ENCODE measurements at regions not wholly inside any gene's neighbourhood (a gene's known extent, or its start where the extent isn't known, plus 50 kb on each side); places are given as distances from the start of the nearest gene placed in this dataset.

DNA sequence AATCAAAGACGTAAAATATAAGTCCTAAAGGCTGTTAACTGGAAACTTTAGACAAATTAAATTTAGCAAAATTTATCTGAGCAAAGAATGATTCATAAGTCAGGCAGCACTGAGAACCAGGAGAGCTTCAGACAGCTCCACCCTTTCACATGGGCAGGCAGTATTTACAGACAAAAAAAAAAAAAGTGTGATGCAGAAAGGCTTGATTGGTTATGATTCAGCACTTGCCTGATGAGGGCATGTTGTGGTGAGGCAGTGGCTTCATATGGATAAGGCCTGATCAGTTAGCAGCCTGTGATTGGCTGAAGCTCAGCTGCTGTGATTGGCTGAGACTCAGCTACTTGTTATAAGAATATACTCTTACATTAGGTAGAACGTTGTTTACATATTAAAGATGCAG is 495.4 kb upstream of the POM121L12 start:
- TF ChIP-seq CTCF (IDR thresholded peaks at IDR 0.05) (no peak), POLR2A (IDR thresholded peaks at IDR 0.05) (no peak), EP300 (IDR thresholded peaks at IDR 0.05) (no peak)
